GM21528 (cell line): ENCODE measurements at regions not wholly inside any gene's neighbourhood (a gene's known extent, or its start where the extent isn't known, plus 50 kb on each side); places are given as distances from the start of the nearest gene placed in this dataset.

Experiments
- ATAC-seq: cut with Tn5 transposase; IDR thresholded peaks from one replicate; pipeline ENCODE4 v1.9.1; 2021; ENCODE audit warnings: mild to moderate bottlenecking, moderate library complexity; ENCODE audit not compliant: unreplicated experiment, low FRiP score

DNA sequence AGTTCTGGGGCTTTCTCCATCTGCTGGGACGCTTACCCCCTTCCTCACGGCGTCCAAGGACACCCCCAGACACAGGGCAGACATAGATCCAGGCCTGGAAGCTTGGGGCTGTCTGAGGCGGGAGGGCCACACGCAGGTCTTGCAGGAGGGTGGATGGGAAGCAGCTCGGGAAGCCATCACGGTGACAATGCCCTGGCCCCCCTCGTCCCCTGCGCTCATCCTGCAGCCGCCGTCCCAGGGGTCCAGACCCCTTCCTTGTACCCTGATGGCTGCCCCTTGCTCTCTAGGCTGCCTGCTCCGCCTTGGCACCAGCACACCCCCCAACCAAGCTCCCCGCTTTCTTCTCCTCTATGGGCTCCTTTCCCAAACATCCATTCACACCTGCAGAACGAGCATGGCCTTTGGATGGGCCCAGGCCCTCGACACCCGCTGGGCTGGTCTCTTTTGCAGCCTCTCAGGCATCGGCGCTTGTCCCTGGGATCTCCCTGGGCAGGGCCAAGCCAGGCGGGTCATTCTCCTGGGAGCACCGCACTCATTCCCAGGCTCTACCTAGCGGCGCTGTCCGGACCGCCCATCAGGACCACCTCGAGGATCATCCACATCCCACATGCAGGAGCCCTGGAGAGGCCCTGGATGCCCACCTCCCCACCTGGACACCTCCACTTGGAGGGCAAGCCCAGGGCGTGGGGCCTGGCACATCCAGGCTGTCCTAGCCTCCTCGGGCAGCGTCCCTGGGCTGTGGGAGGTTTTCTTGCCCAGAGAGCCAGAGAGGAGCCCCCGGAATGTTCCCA, 274.9 kb downstream of the NDUFA10 start:
- no peak for ATAC-seq

DNA sequence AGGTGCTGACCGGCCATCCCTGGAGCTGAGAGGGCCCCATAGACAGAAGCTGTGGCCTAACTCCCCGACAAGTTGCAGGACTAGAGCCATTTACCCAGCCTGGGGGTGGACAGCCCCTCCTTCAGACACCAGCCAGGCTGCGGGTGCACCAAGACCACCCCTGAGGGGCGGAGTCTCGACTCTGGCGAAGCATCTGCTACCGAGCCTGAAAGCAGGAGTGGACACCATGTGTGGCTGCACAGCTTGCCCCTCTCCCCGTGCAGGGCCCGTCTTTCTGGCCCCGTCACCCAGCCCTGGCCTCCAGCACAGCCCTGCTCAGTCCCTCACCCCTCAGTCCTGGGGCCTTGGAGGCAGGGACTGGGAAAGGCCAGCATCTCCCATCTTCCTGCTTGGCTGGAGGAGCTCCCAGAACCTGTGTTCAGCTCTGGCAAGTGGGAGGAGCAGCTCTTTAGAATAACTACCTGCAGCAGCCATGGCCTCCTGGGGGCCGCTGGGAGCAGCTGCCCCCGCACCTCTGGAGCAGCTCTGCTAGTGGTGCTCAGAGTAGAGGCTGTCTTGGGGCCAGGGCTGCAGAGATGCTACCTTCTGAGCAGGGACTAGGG, 275.8 kb downstream of the NDUFA10 start:
- no peak for ATAC-seq

DNA sequence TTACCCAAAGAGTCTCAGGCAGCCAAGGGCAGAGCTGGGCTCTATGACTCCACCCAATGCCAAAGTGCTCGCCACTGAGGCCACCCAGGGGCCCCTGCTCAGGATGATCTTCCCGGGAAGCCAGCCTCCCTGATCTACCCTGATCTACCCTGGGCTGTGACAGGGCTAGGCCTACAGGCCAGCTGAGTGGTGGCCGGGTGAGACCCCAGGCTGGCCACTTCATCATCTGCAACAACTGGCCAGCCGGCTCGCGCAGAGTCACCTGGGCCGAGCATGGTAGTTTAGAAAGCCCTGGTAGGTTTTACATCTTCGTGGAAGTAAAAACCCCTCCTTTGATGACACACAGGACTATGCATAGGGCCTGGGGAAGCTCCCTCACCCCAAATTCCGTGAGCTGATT, 276.3 kb downstream of the NDUFA10 start:
- no peak for ATAC-seq

DNA sequence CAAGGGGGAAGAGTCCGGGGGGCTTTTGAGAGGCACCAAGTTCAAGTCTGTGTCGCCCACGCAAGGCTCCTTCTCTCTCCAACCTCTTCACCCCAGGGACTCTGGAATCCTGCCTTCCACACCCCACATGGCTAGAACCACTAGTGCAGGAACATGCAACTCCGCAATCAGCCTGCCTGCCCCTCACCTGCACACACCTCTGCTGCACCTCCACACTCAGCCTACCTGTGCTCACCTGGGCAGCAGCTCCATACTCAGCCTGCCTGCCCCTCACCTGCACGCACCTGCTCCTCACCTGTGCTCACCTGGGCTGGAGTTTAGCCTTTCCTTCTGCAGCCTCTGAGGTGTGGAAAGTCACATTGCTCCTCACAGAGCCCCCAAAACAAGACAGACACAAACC, 277.4 kb downstream of the NDUFA10 start:
- no peak for ATAC-seq

DNA sequence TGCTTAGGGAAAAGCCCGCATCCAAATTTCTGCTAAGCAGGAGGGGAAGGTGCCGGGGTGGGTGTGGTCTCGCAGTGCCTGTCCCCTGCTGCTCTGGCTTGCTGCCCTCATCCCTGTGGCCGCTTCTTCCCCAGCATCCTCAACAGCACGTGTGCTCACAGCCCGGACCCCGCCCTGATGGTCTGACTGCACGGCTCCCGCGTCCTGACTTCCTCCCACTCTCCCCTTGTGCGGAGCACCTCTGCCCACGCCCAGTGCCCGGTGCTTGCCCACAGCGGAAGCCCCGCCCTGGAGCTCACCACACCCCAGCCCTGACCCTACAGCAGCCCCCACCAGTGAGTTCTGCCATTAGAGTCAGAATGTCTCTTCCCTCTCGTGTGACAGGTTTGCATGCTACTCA, 277.9 kb downstream of the NDUFA10 start:
- ATAC-seq, result no peak

DNA sequence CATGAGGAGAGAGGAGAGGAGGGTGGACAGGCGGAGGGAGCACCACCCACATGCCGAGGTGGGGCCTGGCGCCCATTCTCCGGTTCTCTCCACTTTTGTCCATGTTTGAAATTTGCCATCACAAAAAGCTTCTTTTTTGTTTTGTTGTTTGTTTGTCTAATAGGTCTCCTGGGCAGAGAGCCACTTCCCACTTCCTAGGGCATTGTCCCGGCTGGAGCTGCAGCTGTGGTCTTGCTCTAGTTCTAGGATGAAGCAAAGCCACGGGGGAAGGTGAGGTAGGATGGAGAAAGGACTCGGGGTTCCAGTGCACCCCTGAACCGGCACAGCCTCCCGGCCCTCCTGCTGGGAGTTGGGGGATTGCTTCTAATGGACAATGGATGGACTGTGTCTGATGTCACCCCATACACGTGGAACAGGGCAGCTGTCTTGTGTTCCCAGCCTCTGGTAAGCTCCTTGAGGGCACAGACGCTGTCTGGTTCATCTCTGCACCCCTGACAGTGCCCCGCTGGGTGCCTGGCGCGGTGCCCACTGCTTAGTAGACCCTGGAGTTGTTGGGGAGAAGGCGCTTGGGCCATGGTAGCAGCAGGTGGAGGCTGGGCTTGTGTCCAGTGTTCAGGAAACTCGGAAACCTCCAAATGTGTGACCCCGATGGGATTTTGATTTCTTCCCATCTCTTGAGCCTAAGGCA, 278.4 kb downstream of the NDUFA10 start:
- no peak for ATAC-seq

DNA sequence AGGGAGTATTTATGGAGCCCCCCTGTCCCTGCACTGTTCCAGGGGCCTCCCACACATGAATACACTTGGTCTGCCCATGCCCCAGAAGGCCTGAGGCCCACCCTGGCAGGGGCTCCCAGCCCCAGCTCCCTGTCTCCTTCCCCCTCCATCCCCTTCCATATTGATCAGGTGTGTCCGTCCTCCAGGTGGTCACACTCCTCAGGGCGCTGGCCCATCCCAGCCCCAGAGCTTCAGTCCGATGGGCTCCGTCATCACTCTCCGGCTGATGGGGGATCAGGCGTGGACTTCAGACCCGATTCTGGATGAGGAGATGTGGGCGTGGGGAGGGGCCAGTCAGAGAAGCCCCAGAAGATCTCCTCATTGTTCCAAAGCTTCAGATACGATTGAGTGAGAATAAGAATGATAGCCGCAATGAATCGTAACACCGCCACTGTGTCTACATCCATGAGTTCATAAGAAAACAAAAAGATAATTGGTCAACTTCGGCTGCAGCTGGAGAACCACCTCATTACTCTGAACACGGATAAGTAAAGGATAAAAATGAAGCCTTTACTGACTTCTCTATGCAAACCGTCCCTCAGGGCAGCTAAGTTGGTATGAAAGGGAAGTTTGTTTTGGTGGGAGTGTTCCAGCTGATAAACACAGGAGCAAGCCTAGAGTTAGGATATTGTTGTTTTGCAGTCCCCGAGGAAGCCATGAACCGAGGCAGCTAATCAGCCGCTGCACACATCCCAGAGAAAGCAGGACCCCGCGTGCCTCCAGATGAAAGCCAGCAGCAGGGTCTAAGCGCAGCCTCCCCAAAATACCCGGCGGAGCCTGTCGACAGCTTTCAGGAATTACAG, 279.5 kb downstream of the NDUFA10 start:
- ATAC-seq, result no peak

DNA sequence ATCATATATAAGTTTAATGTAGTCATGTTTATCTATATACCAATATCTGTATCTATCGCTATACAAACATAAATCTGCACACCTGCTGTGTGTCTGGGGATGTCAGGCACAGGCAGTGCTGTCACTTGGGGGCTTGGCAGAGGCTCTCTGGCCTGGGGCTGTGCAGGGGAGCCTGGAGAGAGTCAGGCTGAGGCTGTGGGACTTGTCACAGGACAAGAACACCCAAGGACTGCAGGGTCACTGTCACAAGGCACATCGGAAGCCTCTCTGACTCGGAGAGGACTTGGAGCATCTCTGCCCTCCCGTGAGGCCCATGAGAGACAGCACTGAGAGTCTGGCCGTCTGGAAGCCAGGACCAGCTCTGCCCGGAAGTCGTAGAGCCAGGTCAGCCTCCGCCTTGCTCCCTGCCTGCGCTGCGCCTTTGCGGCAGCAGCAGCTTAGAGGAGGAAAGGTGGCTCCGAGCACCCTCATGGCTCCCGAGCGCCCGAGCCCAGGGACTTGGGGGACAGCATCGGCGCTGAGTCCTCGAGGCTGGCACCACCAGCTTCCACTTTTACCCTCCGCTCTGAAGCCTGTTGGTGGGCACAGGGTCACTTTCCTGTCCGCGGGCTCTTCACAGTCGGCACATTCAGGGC, 280.3 kb downstream of the NDUFA10 start:
- ATAC-seq, result no peak

DNA sequence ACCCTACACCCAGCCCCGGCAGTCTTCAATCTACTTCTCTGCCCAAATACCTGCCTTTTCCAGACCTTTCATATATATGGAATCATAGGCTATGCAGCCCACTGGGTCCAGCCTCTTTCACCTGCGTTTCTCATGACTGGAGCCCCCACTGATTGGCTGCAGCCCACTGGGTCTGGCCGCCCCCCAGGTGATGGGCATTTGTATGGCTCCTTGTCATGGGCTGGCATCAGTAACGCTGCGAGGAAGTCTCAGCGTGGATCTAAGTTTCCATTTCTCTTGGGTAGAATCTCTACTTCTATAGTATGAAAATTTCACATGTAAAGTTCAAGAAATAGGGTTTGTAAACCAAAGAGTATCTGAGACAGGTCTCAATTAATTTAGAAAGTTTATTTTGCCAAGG, 281.9 kb downstream of the NDUFA10 start:
- ATAC-seq, result no peak

DNA sequence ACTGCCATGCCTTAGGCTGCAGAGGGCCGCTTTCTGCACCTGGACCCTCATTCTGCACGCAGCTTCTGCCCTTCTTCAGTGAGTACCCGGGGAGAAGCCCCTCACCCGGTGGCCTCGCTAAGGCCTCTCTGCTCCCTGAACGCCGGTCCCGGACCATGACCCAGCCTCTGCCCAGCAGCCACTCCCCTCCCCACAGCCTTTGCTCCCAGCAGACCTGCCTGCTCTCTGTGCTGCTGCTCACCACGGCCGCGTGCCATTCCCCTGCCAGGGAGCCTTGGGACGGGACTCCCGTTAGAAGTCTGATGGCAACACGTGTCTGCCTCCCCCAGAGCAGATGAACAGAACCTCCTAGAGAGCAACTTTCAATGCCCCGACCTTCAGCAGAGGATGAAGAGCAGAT, 282.8 kb downstream of the NDUFA10 start:
- ATAC-seq, result no peak

DNA sequence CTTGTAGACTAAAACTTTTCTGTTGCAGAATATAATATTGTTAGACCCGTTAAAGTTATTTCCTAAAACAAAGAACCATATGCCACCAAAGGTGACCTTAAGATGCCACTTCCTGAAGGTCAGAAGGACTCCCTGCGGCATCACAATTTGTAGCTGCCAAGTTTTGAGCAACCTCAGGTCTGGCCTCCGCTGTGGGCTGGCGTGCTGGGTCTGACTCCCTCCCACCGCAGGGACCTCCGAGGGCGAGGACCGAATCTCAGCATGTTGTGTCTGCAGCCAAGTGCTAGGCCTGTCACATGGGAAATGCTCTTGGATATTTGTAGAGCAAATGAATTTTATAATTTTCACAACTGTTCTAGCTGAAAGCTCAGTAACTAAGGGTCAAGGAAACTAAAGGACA, 285.9 kb downstream of the NDUFA10 start:
- no peak for ATAC-seq

DNA sequence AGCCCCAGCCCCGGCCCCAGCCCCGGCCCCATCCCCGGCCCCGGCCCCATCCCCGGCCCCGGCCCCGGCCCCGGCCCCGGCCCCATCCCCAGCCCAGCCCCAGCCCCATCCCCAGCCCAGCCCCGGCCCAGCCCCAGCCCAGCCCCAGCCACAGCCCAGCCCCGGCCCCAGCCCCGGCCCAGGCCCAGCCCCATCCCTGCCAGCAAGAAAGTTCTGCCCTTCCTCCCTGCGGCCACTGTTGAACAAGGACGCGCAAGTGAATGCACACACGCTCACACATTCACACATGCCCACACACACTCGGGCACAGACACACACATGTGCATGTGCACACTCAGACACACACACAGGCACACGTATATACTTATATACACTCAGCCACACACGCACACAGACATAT, 287.0 kb downstream of the NDUFA10 start:
- no peak for ATAC-seq

DNA sequence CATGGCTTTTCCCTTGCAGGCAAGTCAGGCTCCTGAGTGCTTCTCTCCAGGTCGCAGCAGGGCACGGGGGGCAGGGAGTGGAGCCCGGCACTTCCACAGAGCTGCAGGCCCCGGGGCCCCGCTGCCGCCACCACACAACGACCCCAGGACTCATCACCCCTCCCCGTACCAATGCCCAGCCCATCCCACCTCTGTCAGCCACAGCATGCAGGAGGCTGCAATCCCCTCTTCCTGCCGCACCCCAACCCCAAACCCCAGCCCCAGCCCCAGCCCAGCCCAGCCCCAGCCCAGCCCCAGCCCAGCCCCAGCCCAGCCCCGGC, 288.0 kb downstream of the NDUFA10 start:
- ATAC-seq, result no peak

DNA sequence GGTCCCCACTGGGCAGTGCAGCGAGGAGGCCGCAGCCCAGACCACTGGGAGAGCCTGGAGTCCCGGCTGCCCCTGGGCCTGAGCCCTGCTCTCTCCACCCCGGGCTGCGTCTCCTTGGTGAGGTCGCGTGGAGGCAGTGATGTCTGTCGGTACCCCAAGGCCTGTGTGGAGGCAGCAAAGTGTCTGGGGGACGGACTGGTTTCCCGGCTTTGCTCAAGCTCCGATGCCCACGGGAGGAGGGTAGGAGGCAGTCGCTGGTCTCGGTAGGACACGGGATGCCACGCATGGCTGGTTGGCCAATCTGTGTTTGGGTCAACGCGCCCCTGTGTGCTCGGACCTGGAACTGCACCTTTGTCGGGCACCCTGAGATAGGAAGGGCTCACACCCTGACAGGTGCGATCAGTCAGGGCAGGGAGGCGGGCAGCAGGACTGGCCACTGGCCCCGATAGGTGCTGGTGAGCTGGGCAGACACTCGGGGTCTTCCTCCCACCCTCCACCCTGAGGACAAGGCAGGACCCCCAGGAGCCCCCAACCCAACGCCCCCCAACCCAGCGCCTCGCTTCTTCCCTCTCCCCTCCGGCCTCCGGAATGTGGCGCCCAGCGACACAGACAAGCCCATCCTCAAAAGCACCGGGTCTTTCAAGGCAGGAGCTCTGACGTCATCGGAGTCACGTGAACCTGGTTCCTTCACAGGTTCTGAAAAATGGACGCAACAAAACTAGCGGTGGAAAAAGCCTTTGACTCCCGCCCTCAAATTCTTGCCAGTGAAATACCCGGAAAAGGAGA, 288.6 kb downstream of the NDUFA10 start:
- no peak for ATAC-seq

DNA sequence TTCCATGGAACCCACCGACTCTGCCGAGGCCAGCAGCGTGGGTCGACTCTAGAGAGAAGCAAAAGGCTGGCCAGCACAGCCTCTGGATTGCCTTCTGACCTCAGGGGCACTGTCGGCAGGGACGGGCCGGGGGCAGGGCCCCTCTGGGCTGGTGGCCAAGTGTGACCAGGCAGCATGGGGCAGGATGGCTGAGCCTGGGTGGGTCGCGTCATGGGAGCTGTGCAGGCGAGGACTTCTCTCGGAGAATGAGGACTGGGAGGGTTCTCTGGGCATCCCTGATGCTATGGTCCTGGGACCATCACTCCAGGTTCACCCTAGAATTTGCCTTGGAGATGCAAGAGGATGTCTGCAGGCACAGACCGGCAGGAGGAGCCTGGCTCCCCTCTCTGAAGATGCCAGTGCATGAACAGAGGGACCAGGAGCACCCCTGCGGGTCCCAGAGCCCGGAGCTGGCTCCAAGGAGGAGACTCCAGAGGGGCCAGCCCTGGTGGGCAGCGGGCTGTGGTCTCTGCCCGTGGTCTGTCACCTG, 289.2 kb downstream of the NDUFA10 start:
- ATAC-seq, result no peak

DNA sequence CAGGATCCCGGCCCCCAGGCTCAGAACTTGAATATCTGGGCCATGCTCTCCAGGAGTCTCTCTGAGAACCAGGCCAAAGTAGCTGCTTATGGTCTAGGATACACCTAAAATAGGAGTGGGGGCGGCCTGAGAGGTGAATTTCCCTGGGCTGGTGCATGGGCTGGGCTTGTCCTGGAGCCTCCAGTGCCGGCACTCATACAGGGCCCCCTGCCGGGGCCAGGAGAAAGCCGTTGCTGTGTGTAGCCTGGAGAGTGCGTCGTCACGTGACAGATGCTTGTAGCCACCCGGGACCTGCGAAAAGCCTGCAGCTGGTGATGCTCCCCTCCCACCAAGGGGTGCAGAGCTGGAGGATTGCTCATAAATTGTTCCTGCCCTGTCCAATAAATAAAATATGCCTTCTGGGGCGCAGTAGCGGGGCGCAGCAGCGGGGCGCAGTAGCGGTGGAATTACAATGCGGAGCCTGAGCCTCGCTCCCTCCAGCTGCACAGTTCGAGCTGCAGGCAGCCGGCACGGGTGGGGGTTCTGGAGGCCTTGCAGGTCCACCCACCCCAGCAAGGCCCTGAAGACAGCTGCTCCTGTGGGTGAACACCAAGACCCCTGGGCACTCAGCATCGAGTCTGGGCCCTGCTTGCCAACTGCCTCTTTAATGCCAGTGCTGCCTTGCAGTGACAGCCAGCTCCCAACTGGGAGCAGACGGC, 289.9 kb downstream of the NDUFA10 start:
- no peak for ATAC-seq

DNA sequence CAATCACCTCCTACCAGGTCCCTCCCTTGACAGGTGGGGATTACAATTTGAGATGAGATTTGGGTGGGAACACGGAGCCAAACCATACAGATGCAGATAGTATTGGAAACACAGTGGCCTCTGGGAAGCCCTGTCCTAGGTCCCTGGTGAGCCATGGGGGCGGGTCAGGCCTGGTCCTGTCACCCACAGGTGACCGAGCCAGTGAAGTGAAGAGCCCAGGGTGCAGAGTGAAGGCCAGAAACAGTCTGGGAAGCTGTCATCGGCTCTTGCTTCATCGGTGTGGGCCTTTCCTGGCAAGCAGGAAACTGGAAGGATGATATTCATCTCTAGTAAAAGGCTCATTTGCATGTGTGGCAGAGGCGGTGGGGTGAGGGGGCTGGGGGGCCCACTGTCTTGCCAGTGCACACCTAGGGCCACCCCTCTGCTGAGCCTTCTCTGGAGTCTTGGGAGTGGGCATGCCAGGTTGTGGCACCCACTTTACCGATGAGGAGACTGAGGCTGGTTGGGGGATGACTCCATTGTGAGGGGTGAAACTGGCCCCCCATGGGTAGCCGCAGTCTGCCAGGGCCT, 290.6 kb downstream of the NDUFA10 start:
- no peak for ATAC-seq

DNA sequence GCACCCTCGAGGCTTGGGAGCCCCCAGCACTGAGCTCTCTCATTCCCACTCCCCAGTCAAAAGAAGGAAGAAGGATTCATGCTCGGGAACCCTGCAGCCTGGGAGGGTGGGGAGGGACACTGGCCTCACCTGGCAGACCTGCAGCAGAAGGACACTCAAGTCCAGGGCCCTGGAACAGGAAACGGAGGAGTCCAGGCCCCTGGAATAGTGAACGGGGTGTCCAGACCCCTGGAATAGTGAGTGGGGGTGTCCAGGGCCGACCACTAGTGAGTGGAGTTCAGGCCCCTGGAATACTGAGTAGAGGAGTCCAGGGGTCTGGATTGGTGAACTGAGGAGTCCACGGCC, 292.5 kb downstream of the NDUFA10 start:
- ATAC-seq, result no peak
